ENCODE measurements at regions not wholly inside any gene's neighbourhood (a gene's known extent, or its start where the extent isn't known, plus 50 kb on each side); places are given as distances from the start of the nearest gene placed in this dataset.

GRCh38 chr6:74651948-74652842, 553.7 kb downstream of the COL12A1 start:
- Histone ChIP-seq H3K9me3 (ENCODE audit: control insufficient read depth, low read length) (no peaks in the 10 kb centered on the region), H3K36me3 (ENCODE audit: control insufficient read depth in 1 of 2, insufficient read depth in 2 of 2, low read length in 1 of 2) (no peaks in the 10 kb centered on the region), H3K4me1 (ENCODE audit: control insufficient read depth in 1 of 2, insufficient read depth in 2 of 2, low read length in 2 of 2) (no peaks in the 10 kb centered on the region), H3K4me3 (ENCODE audit: low read length in 2 of 2) (no peak overlapping the region), H3K27me3 (ENCODE audit: control insufficient read depth in 1 of 2, insufficient read depth in 2 of 2, low read length in 1 of 2) (no peaks in the 10 kb centered on the region), H3K27ac (ENCODE audit: low read depth in 1 of 2, low read length in 2 of 2) (no peak overlapping the region)
- DNase-seq (no peak), ATAC-seq (ENCODE audit: low FRiP score) (no peak)
- intact Hi-C loops (cut with DNase I) = no loop called here
- 71 to 73% methylated on average over 5 of the region's 5 CpGs for WGBS, 2 donors

GRCh38 chr6:74650668-74651067, 555.2 kb downstream of the COL12A1 start:
- no peak overlapping the region for H3K27ac ChIP-seq (ENCODE audit: low read depth in 1 of 2, low read length in 2 of 2)
- 88 to 93% methylated on average over 3 of the region's 3 CpGs for WGBS, 2 donors
- no peak for DNase-seq
- no peaks in the 10 kb centered on the region for H3K9me3 ChIP-seq (ENCODE audit: control insufficient read depth, low read length)
- intact Hi-C loops (cut with DNase I) = no loop called here
- no peak for ATAC-seq (ENCODE audit: low FRiP score)
- H3K4me3 ChIP-seq (ENCODE audit: low read length in 2 of 2) = no peak overlapping the region
- no peaks in the 10 kb centered on the region for H3K4me1 ChIP-seq (ENCODE audit: control insufficient read depth in 1 of 2, insufficient read depth in 2 of 2, low read length in 2 of 2)
- H3K36me3 ChIP-seq (ENCODE audit: control insufficient read depth in 1 of 2, insufficient read depth in 2 of 2, low read length in 1 of 2) = no peaks in the 10 kb centered on the region
- H3K27me3 ChIP-seq (ENCODE audit: control insufficient read depth in 1 of 2, insufficient read depth in 2 of 2, low read length in 1 of 2) = no peaks in the 10 kb centered on the region

- Histone ChIP-seq H3K27ac (ENCODE audit: low read depth in 1 of 2, low read length in 2 of 2) (no peak overlapping the region), H3K9me3 (ENCODE audit: control insufficient read depth, low read length) (no peaks in the 10 kb centered on the region), H3K27me3 (ENCODE audit: control insufficient read depth in 1 of 2, insufficient read depth in 2 of 2, low read length in 1 of 2) (no peaks in the 10 kb centered on the region), H3K4me3 (ENCODE audit: low read length in 2 of 2) (no peak overlapping the region), H3K36me3 (ENCODE audit: control insufficient read depth in 1 of 2, insufficient read depth in 2 of 2, low read length in 1 of 2) (no peaks in the 10 kb centered on the region), H3K4me1 (ENCODE audit: control insufficient read depth in 1 of 2, insufficient read depth in 2 of 2, low read length in 2 of 2) (no peaks in the 10 kb centered on the region)
- ATAC-seq (ENCODE audit: low FRiP score) (no peak), DNase-seq (no peak)
- intact Hi-C loops (cut with DNase I) = no loop called here
- WGBS, 2 donors = 91 to 98% methylated on average over 1 of the region's 1 CpG
Measured at GRCh38 chr6:74646461-74646860, 559.4 kb downstream of the COL12A1 start.

- ATAC-seq (ENCODE audit: low FRiP score) = no peak
- intact Hi-C loops (cut with DNase I) = no loop called here
- 82 to 90% methylated on average over 6 of the region's 6 CpGs for WGBS, 2 donors
Measured at GRCh38 chr6:74645108-74645849, 560.6 kb downstream of the COL12A1 start.

GRCh38 chr6:74642101-74642500, 563.8 kb downstream of the COL12A1 start:
- ATAC-seq (ENCODE audit: low FRiP score) (no peak), DNase-seq (no peak)
- H3K27me3 ChIP-seq (ENCODE audit: control insufficient read depth in 1 of 2, insufficient read depth in 2 of 2, low read length in 1 of 2) = no peaks in the 10 kb centered on the region
- no peak overlapping the region for H3K27ac ChIP-seq (ENCODE audit: low read depth in 1 of 2, low read length in 2 of 2)
- H3K9me3 ChIP-seq (ENCODE audit: control insufficient read depth, low read length) = no peaks in the 10 kb centered on the region
- no peaks in the 10 kb centered on the region for H3K36me3 ChIP-seq (ENCODE audit: control insufficient read depth in 1 of 2, insufficient read depth in 2 of 2, low read length in 1 of 2)
- peaks cover 0 to 3% of the 10 kb centered on the region in 2 donors for H3K4me1 ChIP-seq (ENCODE audit: control insufficient read depth in 1 of 2, insufficient read depth in 2 of 2, low read length in 2 of 2)
- WGBS, 2 donors = 96 to 98% methylated on average over 2 of the region's 2 CpGs
- no peak overlapping the region for H3K4me3 ChIP-seq (ENCODE audit: low read length in 2 of 2)
- intact Hi-C loops (cut with DNase I) = no loop called here

More at GRCh38 chr6:74645108-74645849, 560.6 kb downstream of the COL12A1 start:
- H3K36me3 ChIP-seq (ENCODE audit: control insufficient read depth in 1 of 2, insufficient read depth in 2 of 2, low read length in 1 of 2) = no peaks in the 10 kb centered on the region
- no peaks in the 10 kb centered on the region for H3K9me3 ChIP-seq (ENCODE audit: control insufficient read depth, low read length)
- no peak overlapping the region for H3K27ac ChIP-seq (ENCODE audit: low read depth in 1 of 2, low read length in 2 of 2)
- no peak overlapping the region for H3K4me3 ChIP-seq (ENCODE audit: low read length in 2 of 2)
- DNase-seq = no peak
- H3K4me1 ChIP-seq (ENCODE audit: control insufficient read depth in 1 of 2, insufficient read depth in 2 of 2, low read length in 2 of 2) = no peaks in the 10 kb centered on the region
- H3K27me3 ChIP-seq (ENCODE audit: control insufficient read depth in 1 of 2, insufficient read depth in 2 of 2, low read length in 1 of 2) = no peaks in the 10 kb centered on the region

- Histone ChIP-seq H3K9me3 (ENCODE audit: control insufficient read depth, low read length) (no peaks in the 10 kb centered on the region), H3K27me3 (ENCODE audit: control insufficient read depth in 1 of 2, insufficient read depth in 2 of 2, low read length in 1 of 2) (no peaks in the 10 kb centered on the region), H3K4me1 (ENCODE audit: control insufficient read depth in 1 of 2, insufficient read depth in 2 of 2, low read length in 2 of 2) (peaks cover 0 to 3% of the 10 kb centered on the region in 2 donors), H3K36me3 (ENCODE audit: control insufficient read depth in 1 of 2, insufficient read depth in 2 of 2, low read length in 1 of 2) (no peaks in the 10 kb centered on the region), H3K4me3 (ENCODE audit: low read length in 2 of 2) (no peak overlapping the region), H3K27ac (ENCODE audit: low read depth in 1 of 2, low read length in 2 of 2) (no peak overlapping the region)
- ATAC-seq (ENCODE audit: low FRiP score) (no peak), DNase-seq (no peak)
- WGBS, 2 donors = 25 to 31% methylated on average over 3 of the region's 3 CpGs
- intact Hi-C loops (cut with DNase I) = no loop called here
Measured at GRCh38 chr6:74638412-74638811, 567.4 kb downstream of the COL12A1 start.

GRCh38 chr6:74632196-74632875, 573.5 kb downstream of the COL12A1 start:
- 94 to 96% methylated on average over 1 of the region's 1 CpG for WGBS, 2 donors
- Histone ChIP-seq H3K9me3 (ENCODE audit: control insufficient read depth, low read length) (no peaks in the 10 kb centered on the region), H3K36me3 (ENCODE audit: control insufficient read depth in 1 of 2, insufficient read depth in 2 of 2, low read length in 1 of 2) (no peaks in the 10 kb centered on the region), H3K27ac (ENCODE audit: low read depth in 1 of 2, low read length in 2 of 2) (no peak overlapping the region), H3K4me1 (ENCODE audit: control insufficient read depth in 1 of 2, insufficient read depth in 2 of 2, low read length in 2 of 2) (no peaks in the 10 kb centered on the region), H3K4me3 (ENCODE audit: low read length in 2 of 2) (no peak overlapping the region), H3K27me3 (ENCODE audit: control insufficient read depth in 1 of 2, insufficient read depth in 2 of 2, low read length in 1 of 2) (no peaks in the 10 kb centered on the region)
- DNase-seq (no peak), ATAC-seq (ENCODE audit: low FRiP score) (no peak)
- intact Hi-C loops (cut with DNase I) = no loop called here

GRCh38 chr6:74631564-74631963, 574.3 kb downstream of the COL12A1 start:
- Histone ChIP-seq H3K36me3 (ENCODE audit: control insufficient read depth in 1 of 2, insufficient read depth in 2 of 2, low read length in 1 of 2) (no peaks in the 10 kb centered on the region), H3K27ac (ENCODE audit: low read depth in 1 of 2, low read length in 2 of 2) (no peak overlapping the region), H3K4me3 (ENCODE audit: low read length in 2 of 2) (no peak overlapping the region), H3K27me3 (ENCODE audit: control insufficient read depth in 1 of 2, insufficient read depth in 2 of 2, low read length in 1 of 2) (no peaks in the 10 kb centered on the region), H3K9me3 (ENCODE audit: control insufficient read depth, low read length) (no peaks in the 10 kb centered on the region), H3K4me1 (ENCODE audit: control insufficient read depth in 1 of 2, insufficient read depth in 2 of 2, low read length in 2 of 2) (no peaks in the 10 kb centered on the region)
- no peak for DNase-seq
- intact Hi-C loops (cut with DNase I) = no loop called here
- 64 to 85% methylated on average over 2 of the region's 2 CpGs for WGBS, 2 donors
- ATAC-seq (ENCODE audit: low FRiP score) = no peak

All from aorta (tissue), 5 donors.